ENCODE measurements at regions not wholly inside any gene's neighbourhood (a gene's known extent, or its start where the extent isn't known, plus 50 kb on each side); places are given as distances from the start of the nearest gene placed in this dataset.

- Mint-ChIP-seq H3K9me3 (ENCODE audit: unreplicated experiment) (no peaks in the 10 kb centered on the region), H3K27ac (ENCODE audit: low read depth, unreplicated experiment) (no peak overlapping the region), H3K27me3 (ENCODE audit: insufficient read depth, unreplicated experiment) (peaks cover 3% of the 10 kb centered on the region), H3K36me3 (ENCODE audit: insufficient read depth, unreplicated experiment) (no peaks in the 10 kb centered on the region), H3K4me3 (ENCODE audit: unreplicated experiment) (no peak overlapping the region), H3K4me1 (ENCODE audit: insufficient read depth, unreplicated experiment) (no peaks in the 10 kb centered on the region)
- ChIA-PET POLR2A (no interaction called here), CTCF (interaction anchor here (0.7 to 1.4 kb wide), 3 partner anchors 8 to 493 kb away, joined by 3 read pairs; no protein-coding TSS in a partner anchor)
- intact Hi-C loops (cut with micrococcal nuclease), result no loop called here
- no peak for DNase-seq (ENCODE audit: unreplicated experiment)
- BruUV-seq (replicated peaks), result no TSS peak
- no peak for TF ChIP-seq CTCF (IDR thresholded peaks at IDR 0.05; ENCODE audit: unreplicated experiment)
Measured at GRCh38 chr5:106755066-106755465, 915.7 kb downstream of the EFNA5 start.

DNA sequence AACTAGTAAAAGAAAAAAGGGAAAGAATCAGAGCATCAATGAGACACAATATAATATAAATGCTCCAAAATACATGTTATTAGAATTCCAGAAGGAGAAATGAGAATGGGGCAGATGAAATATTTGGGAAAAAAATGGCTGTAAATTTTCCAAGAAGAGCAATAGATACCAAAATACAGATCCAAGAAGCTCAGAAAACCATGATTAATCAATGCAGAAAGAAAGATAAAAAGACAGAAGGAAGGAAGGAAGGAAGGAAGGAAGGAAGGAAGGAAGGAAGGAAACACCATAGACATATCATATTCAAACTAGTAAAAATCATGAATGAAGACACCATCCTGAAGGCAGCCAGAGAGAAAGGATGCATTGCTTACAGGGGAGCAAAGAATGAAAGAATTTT lies 920.9 kb downstream of the EFNA5 start:
- Mint-ChIP-seq H3K27ac (ENCODE audit: low read depth, unreplicated experiment) (no peak overlapping the region), H3K4me1 (ENCODE audit: insufficient read depth, unreplicated experiment) (no peaks in the 10 kb centered on the region), H3K4me3 (ENCODE audit: unreplicated experiment) (no peak overlapping the region), H3K36me3 (ENCODE audit: insufficient read depth, unreplicated experiment) (no peaks in the 10 kb centered on the region), H3K27me3 (ENCODE audit: insufficient read depth, unreplicated experiment) (peaks cover 13% of the 10 kb centered on the region), H3K9me3 (ENCODE audit: unreplicated experiment) (no peaks in the 10 kb centered on the region)
- no TSS peak for BruUV-seq (replicated peaks)
- TF ChIP-seq CTCF (IDR thresholded peaks at IDR 0.05; ENCODE audit: unreplicated experiment), result no peak
- CTCF ChIA-PET, result no interaction called here
- POLR2A ChIA-PET, result interaction anchor here (1.6 kb wide), 1 partner anchor 12 kb away, joined by 4 read pairs; no protein-coding TSS in a partner anchor
- DNase-seq (ENCODE audit: unreplicated experiment), result no peak
- intact Hi-C loops (cut with micrococcal nuclease), result no loop called here

GRCh38 chr5:106739127-106739526 lies 931.6 kb downstream of the EFNA5 start:
- no peak for DNase-seq (ENCODE audit: unreplicated experiment)
- intact Hi-C loops (cut with micrococcal nuclease), result no loop called here
- TF ChIP-seq CTCF (IDR thresholded peaks at IDR 0.05; ENCODE audit: unreplicated experiment), result no peak
- no peaks in the 10 kb centered on the region for H3K27me3 Mint-ChIP-seq (ENCODE audit: insufficient read depth, unreplicated experiment)
- POLR2A ChIA-PET, result no interaction called here
- H3K36me3 Mint-ChIP-seq (ENCODE audit: insufficient read depth, unreplicated experiment), result no peaks in the 10 kb centered on the region
- CTCF ChIA-PET, result no interaction called here
- no peaks in the 10 kb centered on the region for H3K9me3 Mint-ChIP-seq (ENCODE audit: unreplicated experiment)
- BruUV-seq (replicated peaks), result no TSS peak
- no peak overlapping the region for H3K27ac Mint-ChIP-seq (ENCODE audit: low read depth, unreplicated experiment)
- no peak overlapping the region for H3K4me3 Mint-ChIP-seq (ENCODE audit: unreplicated experiment)
- no peaks in the 10 kb centered on the region for H3K4me1 Mint-ChIP-seq (ENCODE audit: insufficient read depth, unreplicated experiment)

DNA sequence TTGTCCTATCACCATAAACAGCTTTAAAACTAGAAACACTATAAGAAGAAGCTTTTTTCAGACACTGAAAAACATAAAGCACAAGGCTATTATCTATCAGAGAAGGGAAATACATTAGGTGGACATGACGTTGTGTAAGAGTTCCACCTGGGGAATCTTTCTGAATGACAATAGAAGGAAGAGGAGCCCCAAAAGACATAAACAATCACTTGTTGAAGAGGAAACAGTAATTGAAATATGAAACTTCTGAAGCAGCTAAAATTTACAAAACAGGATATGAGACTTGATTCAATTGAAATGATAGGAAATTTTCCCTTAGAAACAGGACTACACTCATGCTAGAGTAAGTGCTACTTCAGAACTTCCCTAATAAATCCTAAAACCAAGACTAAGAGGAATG lies 933.6 kb downstream of the EFNA5 start:
- DNase-seq (ENCODE audit: unreplicated experiment), result no peak
- Mint-ChIP-seq H3K4me1 (ENCODE audit: insufficient read depth, unreplicated experiment) (no peaks in the 10 kb centered on the region), H3K4me3 (ENCODE audit: unreplicated experiment) (no peak overlapping the region), H3K27me3 (ENCODE audit: insufficient read depth, unreplicated experiment) (no peaks in the 10 kb centered on the region), H3K27ac (ENCODE audit: low read depth, unreplicated experiment) (no peak overlapping the region), H3K9me3 (ENCODE audit: unreplicated experiment) (peaks cover 19% of the 10 kb centered on the region), H3K36me3 (ENCODE audit: insufficient read depth, unreplicated experiment) (no peaks in the 10 kb centered on the region)
- intact Hi-C loops (cut with micrococcal nuclease), result no loop called here
- POLR2A ChIA-PET, result interaction anchor here (1.0 kb wide), 1 partner anchor 12 kb away, joined by 4 read pairs; no protein-coding TSS in a partner anchor
- CTCF ChIA-PET, result no interaction called here
- no peak for TF ChIP-seq CTCF (IDR thresholded peaks at IDR 0.05; ENCODE audit: unreplicated experiment)
- BruUV-seq (replicated peaks), result no TSS peak

Measured in MCF 10A (cell line).